Activated naive CD8-positive, alpha-beta T cell treated with anti-CD3 and anti-CD28 coated beads, Interleukin-2, amount 10 ng/mL, durations not matched to agents 7 days and 5 days (primary cell): ENCODE measurements at regions not wholly inside any gene's neighbourhood (a gene's known extent, or its start where the extent isn't known, plus 50 kb on each side); places are given as distances from the start of the nearest gene placed in this dataset.

ENCODE experiments used
- ATAC-seq: fragments of 150-1000 bp; cut with Tn5 transposase; one replicate; pipeline ENCODE4 v1.10.0; 2021; ENCODE audit warnings: low read depth, moderate library complexity
- POLR2A ChIA-PET: fragments of 350-600 bp; sonication (Branson Sonifier 250); formaldehyde crosslinking; loops from one replicate; lab custom pipeline; 2021; ENCODE audit warnings: antibody characterized with exemption; lab: Charles Lee
- DNase-seq: peaks from one replicate; pipeline ENCODE4 v3.0.0; 2021
- H3K27ac Mint-ChIP-seq: one replicate; pipeline ENCODE4 v1.8.0; 2022; ENCODE audit warnings: mild to moderate bottlenecking, mixed read lengths
- H3K27me3 Mint-ChIP-seq: one replicate; pipeline ENCODE4 v1.8.0; 2022; ENCODE audit warnings: mild to moderate bottlenecking, moderate library complexity, mixed read lengths
- H3K36me3 Mint-ChIP-seq: one replicate; pipeline ENCODE4 v1.8.0; 2021; ENCODE audit warnings: mild to moderate bottlenecking, mixed read lengths
- H3K4me1 Mint-ChIP-seq: one replicate; pipeline ENCODE4 v1.8.0; 2021; ENCODE audit warnings: mixed read lengths
- H3K4me3 Mint-ChIP-seq: one replicate; pipeline ENCODE4 v1.8.0; 2022; ENCODE audit warnings: mild to moderate bottlenecking, moderate library complexity, mixed read lengths
- H3K9me3 Mint-ChIP-seq: one replicate; pipeline ENCODE4 v1.8.0; 2021; ENCODE audit warnings: mixed read lengths

GRCh38 chr4:162727232-162727631 is 439.5 kb downstream of the NAF1 start:
- no peaks in the 10 kb centered on the region for H3K4me1 Mint-ChIP-seq
- DNase-seq (no peak), ATAC-seq (no peak)
- H3K36me3 Mint-ChIP-seq = no peaks in the 10 kb centered on the region
- no peak overlapping the region for H3K4me3 Mint-ChIP-seq
- peaks cover 1% of the 10 kb centered on the region for H3K9me3 Mint-ChIP-seq
- no peaks in the 10 kb centered on the region for H3K27me3 Mint-ChIP-seq
- POLR2A ChIA-PET = no interaction called here
- H3K27ac Mint-ChIP-seq = no peak overlapping the region

DNA sequence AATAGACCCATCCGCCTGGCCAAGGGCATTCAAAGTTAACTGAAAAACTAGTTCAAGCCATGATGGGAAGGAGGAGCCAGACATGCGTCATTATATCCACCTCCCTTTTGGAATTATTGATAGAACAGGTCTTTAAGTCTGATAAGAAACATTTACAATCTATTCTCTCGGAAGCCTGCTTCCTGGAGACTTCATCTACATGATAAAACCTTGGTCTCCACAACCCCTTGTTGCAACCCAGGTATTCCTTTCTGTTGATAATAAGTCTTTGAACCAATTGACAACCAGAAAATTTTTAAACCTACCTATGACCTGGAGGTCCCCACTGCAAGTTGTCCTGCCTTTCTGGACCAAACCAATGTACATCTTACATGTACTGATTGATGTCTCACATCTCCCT is 451.3 kb downstream of the NAF1 start:
- no peak for DNase-seq
- H3K4me1 Mint-ChIP-seq = no peaks in the 10 kb centered on the region
- ATAC-seq = no peak
- H3K9me3 Mint-ChIP-seq = peaks cover 4% of the 10 kb centered on the region
- no peak overlapping the region for H3K4me3 Mint-ChIP-seq
- no peaks in the 10 kb centered on the region for H3K27me3 Mint-ChIP-seq
- POLR2A ChIA-PET = no interaction called here
- H3K36me3 Mint-ChIP-seq = no peaks in the 10 kb centered on the region
- H3K27ac Mint-ChIP-seq = no peak overlapping the region

DNA sequence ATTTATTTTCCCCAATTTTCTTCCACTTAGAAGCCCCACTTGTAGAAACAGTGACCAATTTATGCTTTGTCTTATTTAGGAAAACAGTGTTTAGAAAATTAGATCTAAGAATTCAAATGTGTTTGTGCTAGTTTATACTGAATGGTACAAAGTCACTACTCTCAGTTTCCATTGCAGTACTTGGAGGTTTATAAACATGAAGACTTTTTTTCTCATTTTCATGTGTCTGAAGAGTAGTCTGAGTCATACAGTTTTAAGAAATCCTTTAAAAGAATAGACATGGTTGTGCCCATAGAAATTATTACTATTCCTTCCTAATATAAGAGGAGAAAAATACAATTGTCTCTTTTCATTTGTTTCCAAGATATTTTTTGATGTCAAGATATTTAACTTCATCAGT is 458.7 kb downstream of the NAF1 start:
- POLR2A ChIA-PET = no interaction called here
- no peaks in the 10 kb centered on the region for H3K9me3 Mint-ChIP-seq
- no peak for ATAC-seq

DNA sequence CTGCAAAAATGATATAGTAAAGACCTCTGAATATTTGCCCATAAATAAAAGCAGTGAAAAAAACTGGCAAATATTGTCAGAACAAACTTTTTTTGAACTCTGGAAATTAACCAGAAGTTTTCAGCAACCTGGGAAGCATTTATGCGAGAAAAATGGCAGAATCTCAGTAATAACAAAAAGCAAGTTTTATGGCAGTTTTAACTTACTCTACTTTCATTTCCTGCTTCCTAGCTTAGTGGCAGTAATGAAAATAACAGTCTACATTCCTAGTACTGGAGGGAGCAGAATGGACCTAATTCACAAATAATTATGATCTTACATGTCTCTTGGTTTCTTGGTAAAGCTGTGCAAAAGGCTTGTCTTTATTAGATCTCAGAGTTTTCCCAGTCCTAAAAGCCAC is 460.1 kb downstream of the NAF1 start:
- ATAC-seq = no peak

More for the DNA sequence above, 458.7 kb downstream of the NAF1 start:
- H3K36me3 Mint-ChIP-seq = no peaks in the 10 kb centered on the region
- H3K27ac Mint-ChIP-seq = no peak overlapping the region
- no peaks in the 10 kb centered on the region for H3K4me1 Mint-ChIP-seq
- DNase-seq = no peak
- no peak overlapping the region for H3K4me3 Mint-ChIP-seq
- H3K27me3 Mint-ChIP-seq = no peaks in the 10 kb centered on the region

GRCh38 chr4:162706051-162706450 is 460.6 kb downstream of the NAF1 start:
- H3K4me1 Mint-ChIP-seq = no peaks in the 10 kb centered on the region
- ATAC-seq (no peak), DNase-seq (no peak)
- no peak overlapping the region for H3K27ac Mint-ChIP-seq
- POLR2A ChIA-PET = no interaction called here
- H3K36me3 Mint-ChIP-seq = no peaks in the 10 kb centered on the region
- H3K9me3 Mint-ChIP-seq = no peaks in the 10 kb centered on the region
- no peaks in the 10 kb centered on the region for H3K27me3 Mint-ChIP-seq
- no peak overlapping the region for H3K4me3 Mint-ChIP-seq

More for the DNA sequence above, 460.1 kb downstream of the NAF1 start:
- no peaks in the 10 kb centered on the region for H3K27me3 Mint-ChIP-seq
- H3K27ac Mint-ChIP-seq = no peak overlapping the region
- no peak for DNase-seq
- H3K4me1 Mint-ChIP-seq = no peaks in the 10 kb centered on the region
- no peak overlapping the region for H3K4me3 Mint-ChIP-seq
- POLR2A ChIA-PET = no interaction called here
- no peaks in the 10 kb centered on the region for H3K36me3 Mint-ChIP-seq
- no peaks in the 10 kb centered on the region for H3K9me3 Mint-ChIP-seq

DNA sequence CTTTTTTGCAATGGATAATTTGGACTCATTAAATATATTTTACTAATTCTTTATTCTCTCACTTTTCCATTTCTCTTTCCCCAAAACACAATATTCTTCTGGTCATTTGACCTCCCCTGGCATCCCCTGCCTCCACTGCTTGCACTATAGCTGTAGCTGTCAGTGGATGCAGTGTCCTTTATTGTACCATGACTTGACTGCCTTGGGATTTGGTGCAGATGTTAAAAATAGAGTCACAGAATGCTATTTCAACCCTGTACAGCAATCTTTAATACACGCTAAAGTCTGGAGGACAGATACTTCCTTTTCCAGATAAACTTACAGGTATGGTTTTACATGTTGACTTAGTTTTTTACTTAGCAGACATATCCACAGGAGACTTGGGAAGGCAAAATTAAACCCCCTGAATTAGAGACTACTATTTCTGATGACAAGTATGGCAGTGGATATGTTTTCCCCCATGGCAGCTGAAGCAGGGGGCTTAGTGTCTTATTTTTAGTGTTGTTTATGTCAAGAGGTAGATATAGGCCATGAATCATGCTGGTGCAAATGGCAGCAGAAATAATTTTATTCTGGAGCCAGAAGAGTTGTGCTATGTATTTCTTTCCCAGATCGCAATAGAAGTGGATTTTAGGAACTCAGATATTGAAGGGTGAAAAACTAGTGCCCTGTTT is 461.4 kb downstream of the NAF1 start:
- no peaks in the 10 kb centered on the region for H3K9me3 Mint-ChIP-seq
- POLR2A ChIA-PET = no interaction called here
- no peak for DNase-seq
- H3K36me3 Mint-ChIP-seq = no peaks in the 10 kb centered on the region
- no peak for ATAC-seq
- no peak overlapping the region for H3K4me3 Mint-ChIP-seq
- H3K27me3 Mint-ChIP-seq = no peaks in the 10 kb centered on the region
- H3K4me1 Mint-ChIP-seq = no peaks in the 10 kb centered on the region
- H3K27ac Mint-ChIP-seq = no peak overlapping the region

- no peak overlapping the region for H3K4me3 Mint-ChIP-seq
- H3K4me1 Mint-ChIP-seq = no peaks in the 10 kb centered on the region
- no peaks in the 10 kb centered on the region for H3K36me3 Mint-ChIP-seq
Observed at GRCh38 chr4:162700815-162701361, 465.8 kb downstream of the NAF1 start.

GRCh38 chr4:162700358-162700757 is 466.3 kb downstream of the NAF1 start:
- Mint-ChIP-seq H3K36me3 (no peaks in the 10 kb centered on the region), H3K27me3 (no peaks in the 10 kb centered on the region), H3K4me1 (no peaks in the 10 kb centered on the region), H3K27ac (no peak overlapping the region), H3K4me3 (no peak overlapping the region), H3K9me3 (peaks cover 1% of the 10 kb centered on the region)
- POLR2A ChIA-PET = no interaction called here
- no peak for DNase-seq
- ATAC-seq = no peak

More at GRCh38 chr4:162700815-162701361, 465.8 kb downstream of the NAF1 start:
- Mint-ChIP-seq H3K9me3 (peaks cover 1% of the 10 kb centered on the region), H3K27me3 (no peaks in the 10 kb centered on the region), H3K27ac (no peak overlapping the region)
- no peak for DNase-seq
- ATAC-seq = no peak
- POLR2A ChIA-PET = no interaction called here

GRCh38 chr4:162699629-162700028 is 467.1 kb downstream of the NAF1 start:
- Mint-ChIP-seq H3K4me1 (no peaks in the 10 kb centered on the region), H3K36me3 (no peaks in the 10 kb centered on the region), H3K27me3 (no peaks in the 10 kb centered on the region), H3K9me3 (peaks cover 1% of the 10 kb centered on the region), H3K27ac (no peak overlapping the region), H3K4me3 (no peak overlapping the region)
- POLR2A ChIA-PET = no interaction called here
- DNase-seq (no peak), ATAC-seq (no peak)

DNA sequence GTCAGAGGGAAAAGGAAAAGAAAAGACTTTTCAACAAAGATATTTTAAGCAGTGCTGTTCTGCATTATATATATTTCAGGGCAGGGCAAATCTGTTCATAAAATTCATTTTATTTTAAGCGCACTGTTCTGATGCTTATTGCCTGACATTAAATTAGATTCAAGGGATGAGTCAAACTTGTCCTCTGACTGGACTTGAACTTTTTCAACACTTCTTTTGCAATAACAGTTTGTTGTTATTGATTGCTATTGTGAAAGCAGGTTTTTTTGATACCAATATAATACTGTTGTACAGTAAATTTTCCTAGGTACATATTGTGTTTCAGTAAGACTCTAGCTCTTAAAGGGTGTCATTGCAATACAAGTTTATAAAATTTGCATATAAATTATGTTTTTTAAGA is 481.3 kb downstream of the NAF1 start:
- no peak overlapping the region for H3K4me3 Mint-ChIP-seq
- ATAC-seq = no peak
- H3K27ac Mint-ChIP-seq = no peak overlapping the region
- H3K9me3 Mint-ChIP-seq = peaks cover 2% of the 10 kb centered on the region
- POLR2A ChIA-PET = no interaction called here
- DNase-seq = no peak
- H3K27me3 Mint-ChIP-seq = no peaks in the 10 kb centered on the region
- no peaks in the 10 kb centered on the region for H3K4me1 Mint-ChIP-seq
- no peaks in the 10 kb centered on the region for H3K36me3 Mint-ChIP-seq

- Mint-ChIP-seq H3K27me3 (no peaks in the 10 kb centered on the region), H3K36me3 (no peaks in the 10 kb centered on the region), H3K9me3 (peaks cover 2% of the 10 kb centered on the region), H3K4me1 (no peaks in the 10 kb centered on the region), H3K4me3 (no peak overlapping the region), H3K27ac (no peak overlapping the region)
- DNase-seq (no peak), ATAC-seq (no peak)
- POLR2A ChIA-PET = no interaction called here
Observed at GRCh38 chr4:162684998-162685397, 481.7 kb downstream of the NAF1 start.

- DNase-seq = no peak
- ATAC-seq = no peak
- H3K9me3 Mint-ChIP-seq = peaks cover 2% of the 10 kb centered on the region
- POLR2A ChIA-PET = no interaction called here
- no peak overlapping the region for H3K4me3 Mint-ChIP-seq
- H3K36me3 Mint-ChIP-seq = no peaks in the 10 kb centered on the region
- no peaks in the 10 kb centered on the region for H3K4me1 Mint-ChIP-seq
- no peaks in the 10 kb centered on the region for H3K27me3 Mint-ChIP-seq
- H3K27ac Mint-ChIP-seq = no peak overlapping the region
Observed at GRCh38 chr4:162684371-162684700, 482.4 kb downstream of the NAF1 start.

GRCh38 chr4:162683659-162684370 is 482.9 kb downstream of the NAF1 start:
- Mint-ChIP-seq H3K36me3 (no peaks in the 10 kb centered on the region), H3K27ac (no peak overlapping the region), H3K9me3 (peaks cover 2% of the 10 kb centered on the region), H3K27me3 (no peaks in the 10 kb centered on the region), H3K4me1 (no peaks in the 10 kb centered on the region), H3K4me3 (no peak overlapping the region)
- DNase-seq (no peak), ATAC-seq (no peak)
- POLR2A ChIA-PET = no interaction called here

GRCh38 chr4:162682651-162683050 is 484.0 kb downstream of the NAF1 start:
- Mint-ChIP-seq H3K4me1 (no peaks in the 10 kb centered on the region), H3K27me3 (no peaks in the 10 kb centered on the region), H3K36me3 (no peaks in the 10 kb centered on the region), H3K4me3 (no peak overlapping the region), H3K27ac (no peak overlapping the region), H3K9me3 (peaks cover 9% of the 10 kb centered on the region)
- DNase-seq = no peak
- POLR2A ChIA-PET = no interaction called here
- no peak for ATAC-seq
